ENCODE measurements at regions not wholly inside any gene's neighbourhood (a gene's known extent, or its start where the extent isn't known, plus 50 kb on each side); places are given as distances from the start of the nearest gene placed in this dataset.

DNA sequence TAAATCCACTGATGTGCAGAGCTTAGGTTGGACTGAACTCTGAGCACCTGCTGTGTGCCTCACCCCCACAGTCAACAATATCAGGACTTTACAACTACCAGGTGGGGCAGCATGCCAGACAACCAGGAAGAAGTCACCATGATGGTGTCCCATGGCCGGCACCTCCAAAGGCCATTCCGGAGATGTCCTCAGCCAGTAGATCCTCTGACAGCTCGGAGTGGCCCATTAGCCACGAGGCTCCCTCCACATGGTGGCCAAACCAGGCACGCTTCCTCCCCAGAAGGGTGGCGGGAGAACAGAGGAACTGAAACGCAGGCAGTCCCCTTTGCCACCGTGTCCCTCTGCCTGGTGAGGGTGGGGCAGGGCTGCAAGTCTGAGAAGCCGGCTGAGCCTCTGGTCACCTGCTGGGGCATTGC lies 390.0 kb downstream of the TNS3 start:
- TF ChIP-seq, protein P1, sequence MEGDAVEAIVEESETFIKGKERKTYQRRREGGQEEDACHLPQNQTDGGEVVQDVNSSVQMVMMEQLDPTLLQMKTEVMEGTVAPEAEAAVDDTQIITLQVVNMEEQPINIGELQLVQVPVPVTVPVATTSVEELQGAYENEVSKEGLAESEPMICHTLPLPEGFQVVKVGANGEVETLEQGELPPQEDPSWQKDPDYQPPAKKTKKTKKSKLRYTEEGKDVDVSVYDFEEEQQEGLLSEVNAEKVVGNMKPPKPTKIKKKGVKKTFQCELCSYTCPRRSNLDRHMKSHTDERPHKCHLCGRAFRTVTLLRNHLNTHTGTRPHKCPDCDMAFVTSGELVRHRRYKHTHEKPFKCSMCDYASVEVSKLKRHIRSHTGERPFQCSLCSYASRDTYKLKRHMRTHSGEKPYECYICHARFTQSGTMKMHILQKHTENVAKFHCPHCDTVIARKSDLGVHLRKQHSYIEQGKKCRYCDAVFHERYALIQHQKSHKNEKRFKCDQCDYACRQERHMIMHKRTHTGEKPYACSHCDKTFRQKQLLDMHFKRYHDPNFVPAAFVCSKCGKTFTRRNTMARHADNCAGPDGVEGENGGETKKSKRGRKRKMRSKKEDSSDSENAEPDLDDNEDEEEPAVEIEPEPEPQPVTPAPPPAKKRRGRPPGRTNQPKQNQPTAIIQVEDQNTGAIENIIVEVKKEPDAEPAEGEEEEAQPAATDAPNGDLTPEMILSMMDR (IDR thresholded peaks at IDR 0.05; ENCODE audit: low read depth, low read length), result no peak
- Histone ChIP-seq H3K9me3 (ENCODE audit: control insufficient read depth, insufficient read depth, low read length) (no peaks in the 10 kb centered on the region; the same call in 1 of the 2 replicates), H3K4me3 (ENCODE audit: low read depth, low read length) (no peak overlapping the region), H3K27me3 (ENCODE audit: control insufficient read depth, insufficient read depth, low read length) (peaks cover 30% of the 10 kb centered on the region), H3K27ac (ENCODE audit: low read depth, low read length) (no peak overlapping the region)
- no peak for DNase-seq (ENCODE audit: low read depth, low spot score)
- ChIA-PET CTCF (no interaction called here), POLR2A (no interaction called here)

DNA sequence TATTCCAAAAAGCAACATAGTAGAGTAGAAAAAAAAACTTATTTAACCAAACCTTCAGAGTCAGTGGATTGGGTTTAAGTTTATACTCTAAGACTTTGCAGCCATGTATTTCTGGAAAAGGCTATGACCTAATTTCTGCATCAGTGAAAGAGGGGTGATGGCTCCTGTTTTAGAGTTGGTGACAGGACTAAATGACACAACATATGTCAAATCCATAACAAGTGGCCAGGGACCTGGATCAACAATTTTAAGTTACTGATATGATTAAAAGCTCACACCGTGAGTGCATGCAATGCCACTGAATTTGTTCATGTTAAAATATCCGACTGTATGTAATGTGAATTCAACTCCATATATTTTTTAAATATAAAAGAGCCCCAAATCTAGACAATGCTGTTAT lies 390.6 kb downstream of the TNS3 start:
- Histone ChIP-seq H3K27me3 (ENCODE audit: control insufficient read depth, insufficient read depth, low read length) (peaks cover 30% of the 10 kb centered on the region), H3K9me3 (ENCODE audit: control insufficient read depth, insufficient read depth, low read length) (no peaks in the 10 kb centered on the region; the same call in 1 of the 2 replicates), H3K4me3 (ENCODE audit: low read depth, low read length) (no peak overlapping the region), H3K27ac (ENCODE audit: low read depth, low read length) (no peak overlapping the region)
- POLR2A ChIA-PET, result no interaction called here
- TF ChIP-seq, protein P1 (IDR thresholded peaks at IDR 0.05; ENCODE audit: low read depth, low read length), result no peak
- no peak for DNase-seq (ENCODE audit: low read depth, low spot score)
- CTCF ChIA-PET, result no interaction called here

DNA sequence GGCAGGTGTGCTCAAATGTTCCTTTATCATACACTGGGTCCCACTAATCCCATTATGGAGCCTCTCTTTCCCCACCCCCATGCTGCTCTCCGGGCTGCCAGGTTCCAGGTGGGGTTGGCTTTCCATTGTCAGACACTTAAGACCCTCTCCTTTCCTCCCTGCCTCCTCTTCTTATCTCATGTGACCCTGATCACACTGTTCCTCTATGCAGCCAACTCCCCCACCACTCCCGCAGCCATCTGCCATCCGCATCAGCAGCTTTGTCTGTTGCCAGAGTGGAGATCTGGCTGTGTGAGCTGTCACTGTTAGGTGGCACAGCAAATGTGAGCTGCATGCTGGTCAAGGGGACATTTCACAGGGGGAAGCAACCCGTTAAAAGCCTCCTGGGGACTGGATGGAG lies 391.4 kb downstream of the TNS3 start:
- ChIA-PET POLR2A (no interaction called here), CTCF (no interaction called here)
- Histone ChIP-seq H3K4me3 (ENCODE audit: low read depth, low read length) (no peak overlapping the region), H3K27me3 (ENCODE audit: control insufficient read depth, insufficient read depth, low read length) (peaks cover 36% of the 10 kb centered on the region), H3K9me3 (ENCODE audit: control insufficient read depth, insufficient read depth, low read length) (no peaks in the 10 kb centered on the region; the same call in 1 of the 2 replicates), H3K27ac (ENCODE audit: low read depth, low read length) (no peak overlapping the region)
- TF ChIP-seq, protein P1 (IDR thresholded peaks at IDR 0.05; ENCODE audit: low read depth, low read length), result no peak
- DNase-seq (ENCODE audit: low read depth, low spot score), result no peak

DNA sequence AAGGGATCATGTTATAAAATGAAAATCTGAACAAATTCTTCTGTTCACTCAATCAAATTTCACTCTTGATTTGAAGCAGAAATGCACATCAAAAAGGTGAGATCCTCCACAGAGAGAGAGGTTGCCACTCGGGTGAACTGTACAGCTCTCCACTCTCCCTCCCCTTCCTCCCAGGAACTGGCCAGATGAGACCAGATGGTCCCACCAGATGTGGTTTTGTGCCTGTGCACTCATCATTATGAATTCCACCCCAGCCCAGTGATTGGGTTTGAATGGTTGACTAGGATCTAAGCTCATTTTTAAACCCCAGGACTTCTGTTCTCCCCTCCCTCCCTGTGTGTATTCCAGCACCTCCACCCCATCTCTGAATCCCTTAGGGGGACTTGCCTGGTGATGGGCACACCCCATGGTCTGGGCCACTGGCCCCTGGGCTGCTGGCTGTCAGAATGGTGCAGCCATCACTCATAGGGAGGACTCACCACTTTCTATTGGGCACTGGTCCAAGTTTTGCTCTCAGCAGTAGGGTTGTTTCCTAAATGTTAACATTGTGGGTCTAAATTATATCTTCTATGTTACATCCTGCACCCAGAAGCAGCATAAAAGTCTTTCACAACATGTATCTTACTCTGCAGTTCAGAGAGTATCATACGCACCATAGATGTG lies 393.1 kb downstream of the TNS3 start:
- no peaks in the 10 kb centered on the region; the same call in 1 of the 2 replicates for H3K9me3 ChIP-seq (ENCODE audit: control insufficient read depth, insufficient read depth, low read length)
- H3K4me3 ChIP-seq (ENCODE audit: low read depth, low read length), result no peak overlapping the region
- peaks cover 32% of the 10 kb centered on the region for H3K27me3 ChIP-seq (ENCODE audit: control insufficient read depth, insufficient read depth, low read length)
- no peak for DNase-seq (ENCODE audit: low read depth, low spot score)
- POLR2A ChIA-PET, result no interaction called here
- TF ChIP-seq, protein P1 (IDR thresholded peaks at IDR 0.05; ENCODE audit: low read depth, low read length), result no peak
- CTCF ChIA-PET, result interaction anchor here (1.2 to 1.7 kb wide), 2 partner anchors 65 to 1266 kb away, joined by 5 to 6 read pairs; no protein-coding TSS in a partner anchor
- no peak overlapping the region for H3K27ac ChIP-seq (ENCODE audit: low read depth, low read length)

DNA sequence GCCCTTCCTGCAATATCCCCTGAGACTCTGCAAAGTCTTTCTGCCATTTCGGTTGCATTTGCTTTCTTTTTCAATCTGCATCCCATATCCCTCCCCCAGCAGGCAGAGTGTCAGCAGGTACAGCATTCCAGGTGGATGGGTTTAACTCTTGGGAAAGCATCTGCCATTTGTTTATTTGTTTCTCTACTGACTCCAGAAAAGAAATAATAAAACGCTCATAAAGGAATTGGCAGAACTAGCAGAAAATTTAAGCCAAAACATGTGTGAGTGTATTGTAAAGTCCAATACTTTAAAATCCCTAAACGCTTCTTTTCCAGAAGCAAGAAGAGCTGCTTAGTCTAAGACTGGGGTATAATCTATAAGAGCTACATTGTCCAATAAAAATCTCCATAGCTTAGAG lies 393.8 kb downstream of the TNS3 start:
- DNase-seq (ENCODE audit: low read depth, low spot score), result no peak
- Histone ChIP-seq H3K4me3 (ENCODE audit: low read depth, low read length) (no peak overlapping the region), H3K9me3 (ENCODE audit: control insufficient read depth, insufficient read depth, low read length) (no peaks in the 10 kb centered on the region; the same call in 1 of the 2 replicates), H3K27me3 (ENCODE audit: control insufficient read depth, insufficient read depth, low read length) (peaks cover 29% of the 10 kb centered on the region), H3K27ac (ENCODE audit: low read depth, low read length) (no peak overlapping the region)
- TF ChIP-seq, protein P1 (IDR thresholded peaks at IDR 0.05; ENCODE audit: low read depth, low read length), result no peak
- CTCF ChIA-PET, result interaction anchor here (1.2 to 1.7 kb wide), 2 partner anchors 66 to 1266 kb away, joined by 5 to 6 read pairs; no protein-coding TSS in a partner anchor
- POLR2A ChIA-PET, result no interaction called here
